EL (cell line): ENCODE measurements at regions not wholly inside any gene's neighbourhood (a gene's known extent, or its start where the extent isn't known, plus 50 kb on each side); places are given as distances from the start of the nearest gene placed in this dataset.
A peak's percentile ranks its signal among the peaks of the same experiment; 100 is the strongest.

Experiments used
- DNase-seq: peaks from one replicate; pipeline ENCODE4 v3.0.0-alpha.2; 2016

DNA sequence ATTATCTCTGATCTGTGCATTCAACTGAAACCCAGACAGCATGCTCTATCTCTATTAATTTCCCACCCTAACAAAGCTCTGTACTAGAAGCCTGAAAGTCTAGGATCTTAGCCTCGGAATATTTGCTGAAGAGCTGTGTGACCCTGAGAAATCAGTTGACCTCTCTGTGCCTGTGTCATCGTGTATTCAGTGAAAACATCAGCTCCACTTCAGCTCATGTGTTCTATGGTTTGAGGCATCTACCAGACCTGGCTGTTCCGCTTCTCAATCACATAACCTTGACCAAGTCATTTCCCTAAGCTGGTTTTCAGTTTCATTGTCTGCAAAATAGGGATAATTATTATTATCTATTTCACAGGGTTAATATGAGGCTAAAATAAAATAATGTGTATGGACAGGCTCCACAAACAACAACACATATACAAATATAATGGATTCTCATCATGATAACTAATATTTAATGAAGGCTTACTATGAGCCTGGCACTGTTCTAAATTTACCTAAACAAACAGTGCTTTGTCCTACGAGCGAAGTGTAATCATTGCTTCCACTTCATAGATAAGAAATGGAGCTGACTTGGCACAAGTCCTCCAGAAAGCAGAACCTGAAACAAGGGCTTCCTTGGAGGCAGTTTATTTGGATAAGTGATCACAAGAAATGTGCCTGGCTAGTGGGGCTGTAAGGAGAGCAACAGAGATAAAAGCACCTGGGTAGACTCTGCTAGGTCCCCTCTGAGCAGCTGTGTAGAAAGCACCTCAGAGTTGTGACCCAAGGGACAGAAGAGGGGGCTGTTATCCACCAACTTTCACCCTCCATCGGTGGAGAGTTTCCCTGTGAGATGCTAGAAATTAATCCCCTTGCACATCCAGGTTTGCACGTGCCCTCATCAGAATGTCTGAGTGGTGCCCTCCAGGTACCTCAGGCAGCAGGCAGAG is 356.9 kb downstream of the RAB28 start:
- DNase-seq = no peak

DNA sequence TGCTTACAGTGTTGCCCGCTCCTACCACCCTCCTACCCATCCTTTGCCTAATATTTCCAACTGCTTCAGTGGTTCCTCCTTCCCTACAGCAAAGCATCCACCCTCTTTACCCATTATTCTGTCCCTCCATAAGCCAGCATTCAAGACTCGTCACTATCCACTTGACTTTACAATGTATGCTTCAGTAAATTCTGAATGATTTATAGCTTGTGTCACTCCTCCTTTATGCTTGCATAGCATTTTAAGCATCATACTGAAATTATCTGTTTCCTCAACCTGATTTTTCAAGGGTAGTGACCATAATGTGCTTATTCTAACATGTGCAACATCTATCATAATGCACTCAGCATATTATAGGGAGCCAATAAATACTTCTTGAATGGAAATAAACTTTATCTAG is 365.5 kb downstream of the RAB28 start:
- no peak for DNase-seq

DNA sequence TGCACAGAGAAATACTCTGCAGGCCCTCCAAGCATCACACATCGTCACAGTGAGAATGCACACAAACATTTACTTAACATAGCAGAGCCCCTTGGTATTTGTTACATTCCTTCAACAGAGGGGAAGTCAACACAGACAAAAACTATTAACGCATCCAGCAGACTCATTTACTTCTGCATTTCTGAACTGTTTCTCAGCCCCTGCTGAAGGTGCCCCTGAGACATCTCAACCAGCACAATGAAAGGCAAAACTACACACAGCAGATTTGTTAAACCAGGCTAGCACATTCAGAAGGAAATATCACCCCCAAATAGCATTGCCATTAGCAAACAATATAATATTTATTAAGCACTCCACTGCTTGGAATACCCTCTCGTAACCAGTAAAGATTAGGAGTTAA is 367.0 kb downstream of the RAB28 start:
- no peak for DNase-seq

DNA sequence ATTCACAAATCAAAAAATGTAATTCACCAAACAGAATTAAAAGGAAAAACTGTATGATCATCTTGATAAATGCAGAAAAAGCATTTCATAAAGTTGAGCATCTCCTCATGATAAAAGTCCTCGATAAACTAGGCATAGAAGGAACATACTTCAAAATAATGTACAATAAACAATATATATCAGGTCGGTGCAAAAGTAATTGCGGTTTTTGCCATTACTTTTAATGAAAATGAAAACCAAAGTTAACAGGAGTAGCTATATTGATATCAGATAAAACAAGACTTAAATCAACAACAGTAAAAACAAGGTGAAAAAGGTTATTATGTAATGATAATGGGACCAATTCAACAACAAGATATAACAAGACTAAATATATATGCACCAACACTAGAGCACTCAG is 372.1 kb downstream of the RAB28 start:
- no peak for DNase-seq

DNA sequence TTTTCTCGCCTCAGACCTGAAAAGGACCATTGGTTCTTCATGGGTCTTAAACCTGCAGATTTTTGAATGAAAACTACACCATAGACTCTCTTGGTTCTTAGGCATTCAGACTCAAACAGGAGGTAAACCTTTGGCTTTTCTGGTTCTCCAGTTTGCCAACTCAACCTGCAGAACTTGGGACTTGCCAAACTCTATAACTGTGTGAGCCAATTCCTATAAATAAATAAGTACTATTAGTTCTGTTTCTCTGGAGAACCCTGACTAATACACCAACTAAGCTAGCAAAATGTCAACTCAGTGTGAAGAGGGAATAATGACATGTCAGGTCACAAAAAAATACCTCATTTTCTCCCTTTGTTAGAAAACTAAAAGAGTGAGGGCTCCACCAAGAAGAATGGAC is 374.6 kb downstream of the RAB28 start:
- no peak for DNase-seq

DNA sequence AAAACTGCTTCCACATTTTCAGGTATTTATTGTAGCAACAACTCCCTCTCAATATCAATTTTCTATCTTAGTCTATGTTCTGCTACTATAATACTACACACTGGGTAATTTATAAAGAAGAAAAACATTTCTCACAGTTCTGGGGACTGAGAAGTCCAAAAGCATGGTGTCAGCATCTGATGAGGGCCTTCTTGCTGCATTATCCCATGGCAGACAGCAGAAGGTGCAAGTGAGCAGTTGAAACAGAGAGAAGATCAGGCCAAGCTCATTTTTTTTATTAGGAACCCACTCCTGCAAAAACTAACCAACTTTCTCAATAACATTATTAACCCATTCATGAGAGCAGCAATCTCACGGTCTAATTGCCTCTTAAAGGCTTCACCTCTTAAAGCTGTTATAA is 376.0 kb downstream of the RAB28 start:
- DNase-seq = no peak

DNA sequence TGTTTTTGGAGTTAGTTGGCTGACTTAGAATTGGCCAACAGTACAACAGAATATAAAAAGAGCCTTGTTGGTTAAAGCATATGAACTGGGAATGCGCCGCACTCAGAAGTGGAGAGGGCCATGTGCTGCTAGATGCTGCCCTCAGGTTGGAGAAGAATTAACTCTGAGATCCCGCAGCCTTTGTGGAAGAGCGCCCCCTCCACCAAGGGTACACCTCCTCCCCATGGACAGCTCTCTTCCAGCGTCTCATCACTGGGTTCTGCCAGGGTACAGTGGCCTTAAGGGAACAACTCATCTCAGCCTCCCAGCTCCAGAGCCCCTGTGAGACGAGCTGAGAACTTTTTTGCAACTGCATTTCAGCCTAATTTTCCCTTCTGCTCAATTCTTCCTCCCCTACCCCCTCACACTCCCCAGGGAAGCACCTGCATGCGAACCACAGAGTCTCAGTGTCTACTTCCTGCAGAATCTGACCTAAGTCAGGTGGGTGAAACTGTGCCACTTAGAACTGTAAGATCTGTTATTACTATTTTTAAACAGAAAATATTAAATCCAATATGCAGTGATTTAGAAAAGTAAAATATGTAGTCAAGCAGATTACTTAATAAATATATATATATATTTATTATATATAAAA is 380.6 kb downstream of the RAB28 start:
- DNase-seq = no peak

DNA sequence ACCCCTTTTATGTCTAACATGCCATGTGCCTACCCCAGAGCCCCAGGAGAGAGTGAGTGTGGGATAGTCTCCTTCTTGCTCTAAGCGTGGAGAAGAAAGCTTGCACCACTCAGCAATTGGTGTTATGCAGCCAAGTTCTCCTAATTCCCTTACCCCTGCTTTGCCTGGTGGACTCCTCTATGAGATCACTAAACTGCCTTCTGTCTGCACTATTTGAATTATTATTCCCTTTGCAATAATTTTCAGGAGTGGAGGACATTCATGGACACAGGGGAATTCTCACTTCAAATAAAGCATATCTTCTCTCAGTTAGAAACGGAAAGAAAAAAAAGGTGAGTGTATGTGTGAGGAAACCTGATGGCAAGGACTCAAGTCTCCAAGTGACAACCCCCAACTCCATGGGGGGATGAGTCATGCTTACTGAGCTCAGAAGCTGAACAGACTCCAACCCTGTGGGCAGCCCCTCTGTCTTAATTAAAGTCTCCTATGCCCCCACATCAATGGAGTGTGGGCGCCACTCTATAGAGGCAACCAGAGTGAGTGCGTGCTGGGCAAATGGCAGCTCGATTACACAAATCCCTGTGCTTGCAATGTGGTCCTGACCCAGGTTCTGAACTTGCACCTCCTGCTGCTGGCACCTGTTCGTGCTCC is 381.9 kb downstream of the RAB28 start:
- DNase-seq = no peak

DNA sequence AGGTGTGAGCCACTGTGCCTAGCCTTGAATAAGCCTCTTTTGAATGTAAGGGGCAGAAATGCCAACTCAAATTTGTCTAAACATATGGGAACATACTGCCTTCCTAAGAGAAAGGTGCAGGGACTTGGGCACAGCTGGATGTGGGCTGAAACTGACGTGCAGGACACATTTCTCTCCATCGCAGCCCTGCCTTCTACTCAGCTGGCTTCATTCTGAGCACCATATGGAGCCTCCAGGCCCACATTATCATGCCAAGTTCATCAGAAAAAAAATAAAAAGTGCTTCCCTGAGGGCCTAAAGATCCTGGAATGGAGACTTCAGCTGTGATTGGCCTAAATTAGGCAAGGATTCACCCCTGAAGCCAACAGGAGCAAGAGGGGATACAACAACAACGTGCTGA is 386.2 kb downstream of the RAB28 start:
- DNase-seq = no peak

DNA sequence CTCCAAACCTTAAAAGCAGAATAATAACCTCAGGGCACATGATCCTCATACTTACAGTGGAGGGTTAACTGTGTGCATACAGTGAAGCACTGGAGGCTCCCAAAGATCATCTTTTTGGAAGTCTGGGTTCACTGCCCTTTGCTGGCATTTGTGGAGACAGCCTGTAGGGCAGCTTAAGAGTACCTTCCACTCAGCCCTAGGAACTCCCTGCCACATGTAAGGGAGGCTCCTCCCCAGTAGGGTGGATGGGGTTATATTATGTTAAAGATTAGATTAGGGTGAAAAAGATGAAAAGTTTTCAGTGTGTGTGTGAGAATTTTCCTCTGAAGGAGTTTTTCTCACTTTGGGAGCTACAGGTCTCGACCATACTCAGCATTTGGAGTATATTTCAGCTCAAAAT is 388.4 kb downstream of the RAB28 start:
- no peak for DNase-seq

DNA sequence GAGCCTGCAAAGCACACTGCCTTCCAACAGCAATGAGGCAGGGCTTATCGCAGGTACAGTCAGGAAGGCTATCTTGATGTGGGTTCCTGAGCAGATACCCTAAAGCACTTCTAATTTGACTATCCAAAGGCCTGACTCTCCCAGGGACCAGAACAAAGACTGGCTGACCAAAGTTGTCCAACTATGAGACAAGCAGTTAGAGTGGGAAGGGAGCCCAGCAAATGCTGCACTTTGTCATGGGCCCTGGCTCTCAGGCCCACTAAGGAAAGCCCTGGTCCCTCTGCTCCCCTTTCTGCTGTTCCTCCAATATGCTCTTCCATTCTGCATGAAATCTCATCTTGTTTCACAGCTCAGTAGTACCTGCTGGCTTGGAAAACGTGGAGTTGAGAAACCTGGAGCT is 391.0 kb downstream of the RAB28 start:
- no peak for DNase-seq

DNA sequence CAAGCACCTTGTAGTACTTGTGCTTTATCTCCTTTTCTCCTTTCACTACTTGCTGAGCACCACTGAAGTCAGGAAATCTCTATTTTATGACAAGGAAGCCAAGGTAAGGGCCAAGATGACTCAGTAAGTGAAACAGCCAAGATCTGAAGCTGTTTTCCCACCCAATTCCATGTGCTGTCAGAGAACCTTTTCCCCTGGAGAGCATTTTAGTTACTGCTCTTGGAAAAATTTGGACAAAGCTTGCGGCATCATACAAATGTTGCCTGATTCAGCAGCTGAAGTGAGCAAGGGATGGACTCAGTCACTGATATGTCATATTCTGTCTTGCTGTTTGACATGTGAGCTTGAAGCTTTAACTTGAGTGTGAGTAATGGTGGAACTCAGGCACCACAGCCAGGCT is 391.4 kb downstream of the RAB28 start:
- DNase-seq = no peak

DNA sequence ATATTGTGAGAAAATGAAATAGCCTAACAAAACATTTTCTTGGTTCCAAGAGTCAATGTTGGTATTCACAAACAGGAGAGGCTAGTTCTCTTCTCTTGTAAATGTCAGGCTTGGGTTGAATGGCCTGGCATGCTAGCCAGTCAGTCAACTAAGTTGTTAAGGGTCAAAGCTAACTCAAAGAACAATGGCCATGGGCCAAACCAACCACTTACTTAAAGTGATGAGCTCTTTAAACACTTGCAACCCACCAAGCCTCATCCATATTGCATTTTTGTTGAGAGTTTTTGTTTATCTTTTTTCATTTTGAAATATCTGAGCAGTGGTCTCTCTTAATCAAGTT is 394.5 kb downstream of the RAB28 start:
- no peak for DNase-seq

DNA sequence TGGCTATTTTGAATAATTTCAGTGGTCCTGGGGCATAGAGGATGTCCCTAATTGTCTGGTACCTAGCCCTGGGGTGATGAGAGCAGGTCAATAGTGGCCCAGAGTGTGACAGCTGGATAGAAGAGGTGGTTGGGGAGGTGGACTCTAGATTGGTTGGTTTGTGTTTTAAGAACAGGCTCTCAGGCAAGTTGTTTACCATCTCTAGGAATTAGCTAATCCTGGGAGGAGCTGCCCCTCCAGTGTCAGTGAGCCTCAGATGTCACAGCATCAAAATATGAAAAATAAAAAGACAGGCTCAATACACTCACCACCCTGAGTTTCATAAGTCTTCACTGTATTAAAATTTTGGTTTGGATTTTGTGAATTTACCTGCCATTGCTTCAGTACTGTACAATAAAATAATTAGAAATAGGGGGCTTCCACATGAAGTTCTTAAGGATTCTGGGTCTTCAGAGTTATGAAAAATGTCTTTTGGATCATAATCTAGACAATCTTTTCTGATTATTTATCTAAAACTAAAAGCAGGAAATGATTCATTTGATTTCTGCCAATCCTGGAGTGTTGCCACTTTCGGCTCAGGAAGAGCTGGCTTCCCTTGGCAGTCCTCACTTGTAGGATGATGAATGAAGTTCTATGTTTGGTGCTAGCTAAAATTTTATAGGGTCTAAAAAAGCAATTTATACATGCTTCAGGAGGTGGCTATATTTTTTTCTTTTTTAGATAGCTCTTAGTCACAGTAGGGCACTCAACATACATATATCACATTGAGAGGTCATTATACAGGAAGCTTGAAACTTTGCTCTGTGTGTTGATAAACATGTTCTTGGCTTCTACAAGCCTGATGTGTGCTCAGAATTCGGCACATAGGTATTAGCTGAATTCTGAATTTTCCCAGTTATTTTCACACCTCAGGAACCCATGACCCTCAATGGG is 395.1 kb downstream of the RAB28 start:
- DNase-seq = peak; percentile 1

DNA sequence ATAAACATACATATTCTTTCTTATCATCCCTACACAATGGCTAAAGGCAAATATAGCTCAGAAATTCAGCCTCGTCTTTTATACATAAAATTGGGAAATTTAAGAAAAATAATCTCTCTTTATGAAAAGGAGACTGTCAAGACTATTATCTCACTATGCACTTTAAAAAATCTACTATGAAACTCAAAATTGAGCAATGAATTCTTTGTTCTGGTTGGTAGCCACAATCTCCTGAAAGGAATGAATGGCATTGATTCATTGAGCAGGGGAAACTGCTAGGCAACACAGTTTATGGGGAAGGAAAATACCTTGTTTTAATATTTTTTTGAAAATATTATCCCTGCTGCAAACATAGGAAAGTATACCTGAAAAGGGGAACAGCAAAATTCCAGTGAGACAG is 397.1 kb downstream of the RAB28 start:
- DNase-seq = no peak

DNA sequence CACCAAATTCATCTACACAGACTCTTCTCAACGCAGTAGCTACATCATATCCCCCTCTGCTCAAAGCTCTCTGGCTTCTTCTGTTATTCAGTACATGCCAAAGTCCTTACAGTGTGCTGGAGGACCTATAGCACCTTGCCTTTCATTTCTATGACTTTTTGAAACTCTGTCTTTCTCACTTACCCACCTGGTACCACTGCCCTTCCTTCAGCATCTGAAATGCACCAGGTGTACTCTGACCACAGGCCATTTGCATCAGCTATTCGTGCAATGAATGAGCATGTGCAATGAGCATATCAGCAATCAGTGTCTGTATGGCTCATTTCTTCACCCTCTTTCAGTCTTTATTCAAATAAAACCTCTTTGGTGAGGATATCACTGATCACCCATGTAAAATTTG is 399.9 kb downstream of the RAB28 start:
- no peak for DNase-seq

DNA sequence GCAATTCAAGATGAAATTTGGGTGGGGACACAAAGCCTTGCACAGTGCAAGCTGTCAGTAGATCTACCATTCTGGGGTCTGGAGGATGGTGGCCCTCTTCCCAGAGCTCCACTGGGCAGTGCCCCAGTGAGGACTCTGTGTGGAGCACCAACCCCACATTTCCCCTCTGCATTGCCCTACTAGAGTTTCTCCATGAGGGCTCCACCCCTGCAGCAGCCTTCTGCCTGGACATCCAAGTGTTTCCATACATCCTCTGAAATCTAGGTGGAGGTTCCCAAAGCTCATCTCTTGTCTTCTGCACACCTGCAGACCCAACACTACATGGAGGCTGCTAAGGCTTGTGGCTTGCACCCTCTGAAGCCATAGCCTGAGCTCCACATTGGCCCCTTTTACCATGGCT is 402.3 kb downstream of the RAB28 start:
- no peak for DNase-seq

DNA sequence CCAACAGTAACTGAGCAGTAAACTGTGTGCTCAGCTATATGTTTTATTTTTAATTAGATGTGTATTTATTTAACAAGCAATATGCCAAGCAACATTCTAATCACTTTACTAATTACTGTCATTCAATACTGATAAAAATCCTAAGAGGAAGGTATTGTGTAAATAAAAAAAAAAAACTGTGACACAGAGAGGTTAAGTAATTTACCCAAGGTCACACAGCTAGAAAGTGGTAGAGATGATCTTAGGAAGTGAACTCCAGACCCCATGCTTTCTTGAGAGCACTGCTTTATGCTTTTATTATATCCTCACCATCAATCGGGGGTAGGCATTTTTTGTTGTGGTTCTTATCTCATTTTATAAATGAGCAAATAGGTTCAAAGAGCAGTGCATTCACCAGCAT is 417.1 kb downstream of the RAB28 start:
- DNase-seq = no peak

DNA sequence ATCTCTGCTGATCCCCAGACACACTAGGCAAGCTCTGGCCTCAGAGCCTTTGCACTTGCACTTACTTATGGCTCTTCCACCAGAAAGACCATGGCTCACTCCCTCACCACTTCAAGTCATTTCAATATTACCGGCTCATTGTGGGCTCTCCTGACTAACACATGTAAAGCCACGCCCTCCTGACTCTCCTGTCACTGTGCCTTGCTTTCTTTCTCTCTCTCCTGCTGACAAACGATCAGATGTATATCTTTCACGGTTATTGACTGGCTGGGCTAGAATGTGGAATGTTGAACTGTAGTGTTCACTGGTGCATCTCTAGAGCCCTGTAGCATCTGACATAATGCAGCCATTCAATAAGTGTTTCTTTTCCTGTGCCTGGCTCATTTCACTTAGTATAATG is 425.1 kb downstream of the RAB28 start:
- no peak for DNase-seq

DNA sequence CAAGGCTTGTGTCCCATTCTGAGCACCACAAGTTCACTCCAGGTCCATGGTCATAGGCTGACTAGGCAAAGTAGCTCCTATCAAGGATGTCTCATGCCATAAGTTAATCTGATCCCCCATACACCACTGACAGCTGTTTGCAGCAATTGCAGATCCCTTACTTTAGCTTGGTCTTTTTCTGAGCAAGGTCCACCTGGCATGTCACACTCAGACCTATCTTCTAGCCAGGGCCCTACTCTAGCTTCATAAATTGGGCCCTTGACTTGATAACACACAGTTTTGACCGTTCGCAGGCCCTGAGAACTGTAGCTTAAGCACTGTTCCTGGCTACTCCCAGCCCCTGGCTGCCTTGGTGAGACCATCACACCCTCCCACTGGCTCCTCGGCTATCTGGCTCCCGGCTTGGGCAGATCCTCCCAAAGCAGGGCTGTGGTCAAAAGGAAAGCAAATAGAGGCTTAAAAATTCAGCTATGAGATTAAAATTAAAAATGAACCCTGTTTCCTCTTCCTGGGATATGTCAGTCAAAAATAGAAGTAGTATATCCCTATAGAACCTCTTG is 427.4 kb downstream of the RAB28 start:
- DNase-seq = no peak

DNA sequence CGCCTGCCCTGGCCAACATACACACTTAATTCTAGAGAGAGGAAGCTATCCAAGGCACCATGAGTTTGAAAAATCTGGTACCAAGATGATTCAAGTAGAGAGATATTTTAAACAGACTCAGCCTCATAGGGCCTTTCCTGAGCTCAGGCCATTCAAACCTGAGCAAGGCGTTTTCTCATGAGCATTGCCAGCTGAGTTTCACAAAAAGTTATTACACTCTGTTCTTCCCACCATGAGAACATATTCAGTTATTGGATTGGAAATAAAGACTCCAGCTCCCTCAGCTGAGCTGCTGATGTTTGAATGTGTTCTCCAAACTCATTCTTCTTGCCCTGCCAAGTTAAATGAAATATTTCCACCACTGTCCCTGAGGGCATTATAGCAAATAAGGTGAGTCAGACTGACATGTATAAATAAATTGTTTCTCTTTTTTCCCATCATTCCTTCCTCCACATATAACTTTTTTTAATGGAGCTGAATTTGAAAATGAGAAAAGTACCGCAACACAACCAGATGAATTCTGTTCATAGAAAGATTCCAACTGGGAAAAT is 429.6 kb downstream of the RAB28 start:
- DNase-seq = no peak

DNA sequence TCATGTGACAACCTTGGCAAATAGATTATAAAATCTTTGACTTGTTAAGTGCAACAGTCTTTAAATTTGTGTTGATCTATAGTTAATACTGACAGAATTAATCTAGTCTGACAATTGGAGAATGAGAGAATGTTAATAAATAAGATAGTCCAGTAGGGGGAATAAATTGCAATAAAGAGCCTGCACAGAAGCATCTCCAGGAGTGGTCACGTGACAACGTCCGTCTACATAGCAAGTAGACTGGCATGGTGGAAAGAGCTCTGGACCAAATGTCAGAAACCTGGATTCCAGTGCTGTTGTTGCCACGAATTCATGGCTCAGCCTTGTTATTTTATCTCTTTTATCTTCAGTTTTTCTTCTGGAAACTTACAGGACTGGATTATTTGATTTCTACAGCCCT is 436.5 kb downstream of the RAB28 start:
- no peak for DNase-seq
